HG03442 (cell line): ENCODE measurements at regions not wholly inside any gene's neighbourhood (a gene's known extent, or its start where the extent isn't known, plus 50 kb on each side); places are given as distances from the start of the nearest gene placed in this dataset.
A peak's percentile ranks its signal among the peaks of the same experiment; 100 is the strongest.
"Not testable (repeated sequence)": the region's sequence is repeated elsewhere in the genome, so short reads cannot be mapped to it uniquely, and the experiment has no call there.

Experiments used
- ATAC-seq: cut with Tn5 transposase; IDR thresholded peaks from one replicate; pipeline ENCODE4 v1.9.1; 2021; ENCODE audit warnings: mild to moderate bottlenecking, moderate library complexity; ENCODE audit not compliant: unreplicated experiment

GRCh38 chr20:47406849-47407682 is 50.6 kb upstream of the ZMYND8 start:
- no peak for ATAC-seq

GRCh38 chr20:47411161-47411560 is 54.7 kb upstream of the ZMYND8 start:
- ATAC-seq, result no peak

- ATAC-seq, result no peak
These were observed 55.6 kb upstream of the ZMYND8 start for GRCh38 chr20:47412083-47412482.

DNA sequence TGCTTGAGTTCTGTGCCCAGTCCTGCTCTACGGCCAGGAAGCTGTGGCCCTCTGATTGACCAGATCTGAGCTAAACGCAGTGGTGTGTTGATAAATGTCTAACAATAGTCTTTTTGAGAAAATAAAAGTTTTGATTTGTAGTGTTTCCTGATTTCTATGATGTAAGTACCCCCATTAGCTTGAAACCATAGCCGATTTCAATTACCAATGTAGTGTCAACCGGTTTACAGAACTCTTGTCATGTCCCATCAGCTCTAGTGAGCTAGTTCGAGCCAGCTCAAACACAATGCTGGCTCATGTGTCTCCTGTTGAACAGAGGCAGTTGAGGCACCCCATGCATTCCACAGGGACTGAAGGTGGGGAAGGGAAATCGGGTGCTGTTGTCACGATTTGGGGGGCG is 56.7 kb upstream of the ZMYND8 start:
- no peak for ATAC-seq

- no peak for ATAC-seq
These were observed 61.0 kb upstream of the ZMYND8 start for GRCh38 chr20:47417245-47418068.

DNA sequence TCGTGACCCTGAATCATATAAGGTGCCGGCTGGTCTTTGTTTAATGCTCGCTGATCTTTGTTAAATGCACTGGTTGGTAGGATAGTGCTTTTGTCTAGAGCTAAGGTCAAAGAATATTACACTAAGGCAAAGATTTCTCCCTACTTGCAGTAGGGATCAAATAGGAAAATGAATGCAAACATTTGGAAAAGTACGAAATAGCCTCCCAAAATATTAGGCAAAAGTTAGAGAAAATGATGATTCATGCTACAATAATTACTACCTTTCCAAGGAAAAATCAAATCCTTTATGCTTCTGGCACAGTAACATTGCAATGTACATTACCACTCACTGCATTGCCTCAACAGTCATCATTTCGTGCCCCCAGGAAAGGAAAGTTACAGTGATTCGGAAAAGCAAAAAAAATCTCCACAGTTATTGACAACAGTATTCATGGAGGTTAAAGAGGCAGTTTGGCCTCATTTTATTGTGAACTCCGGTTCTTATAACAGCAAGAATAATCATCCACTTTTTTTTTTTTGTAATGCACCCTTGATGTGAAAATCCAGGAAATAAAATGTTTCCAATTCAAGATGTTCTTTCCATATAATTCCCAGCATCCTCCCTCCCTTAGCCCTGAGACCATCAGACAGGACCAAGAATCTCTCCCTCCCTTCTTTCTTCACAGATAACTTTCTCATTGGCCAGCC is 61.7 kb upstream of the ZMYND8 start:
- ATAC-seq, result no peak

DNA sequence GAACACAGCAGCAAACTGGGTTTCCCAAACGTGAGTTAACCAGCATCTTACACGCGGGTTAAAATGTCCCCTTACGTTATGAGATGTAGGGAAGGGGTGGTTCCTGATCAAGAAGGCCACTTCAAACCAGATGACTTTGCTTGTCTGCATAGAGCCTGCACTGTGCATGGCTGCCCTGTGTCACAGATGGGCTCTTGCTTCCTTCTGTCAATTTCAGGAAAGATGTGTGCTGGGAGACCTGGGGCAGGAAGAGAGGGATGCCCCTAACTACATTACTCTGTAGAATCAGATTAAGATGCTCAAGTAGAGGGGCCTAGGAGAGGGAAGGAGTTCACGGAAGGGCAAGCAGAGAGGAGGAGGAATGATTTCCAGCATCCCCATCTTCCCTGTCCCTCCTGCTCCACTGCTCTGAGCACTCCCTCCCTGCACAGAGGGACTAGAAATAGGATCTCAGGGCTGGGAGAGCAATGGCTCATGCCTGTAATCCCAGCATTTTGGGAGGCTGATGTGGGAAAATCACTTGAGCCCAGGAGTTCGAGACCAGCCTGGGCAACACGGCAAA is 63.5 kb upstream of the ZMYND8 start:
- ATAC-seq, result no peak

GRCh38 chr20:47421076-47421475 is 64.6 kb upstream of the ZMYND8 start:
- ATAC-seq, result no peak

DNA sequence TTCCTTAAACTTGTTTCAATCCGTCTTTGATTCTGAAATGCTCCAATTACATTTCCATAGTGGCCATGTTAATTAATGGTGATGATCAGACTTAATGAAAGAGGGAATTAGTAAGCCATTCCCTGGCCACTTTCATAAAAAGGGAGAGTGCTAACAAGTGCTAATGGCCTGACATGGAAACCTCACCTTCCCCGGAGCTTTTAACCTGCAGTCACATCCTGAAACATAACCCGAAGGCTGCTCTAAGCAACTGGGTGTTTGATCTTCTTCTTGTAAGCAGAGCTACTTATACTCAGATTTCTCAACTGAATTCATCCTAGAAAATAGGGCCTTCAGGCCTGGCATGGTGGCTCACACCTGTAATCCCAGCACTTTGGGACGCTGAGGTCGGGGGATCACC is 67.1 kb upstream of the ZMYND8 start:
- ATAC-seq, result no peak

DNA sequence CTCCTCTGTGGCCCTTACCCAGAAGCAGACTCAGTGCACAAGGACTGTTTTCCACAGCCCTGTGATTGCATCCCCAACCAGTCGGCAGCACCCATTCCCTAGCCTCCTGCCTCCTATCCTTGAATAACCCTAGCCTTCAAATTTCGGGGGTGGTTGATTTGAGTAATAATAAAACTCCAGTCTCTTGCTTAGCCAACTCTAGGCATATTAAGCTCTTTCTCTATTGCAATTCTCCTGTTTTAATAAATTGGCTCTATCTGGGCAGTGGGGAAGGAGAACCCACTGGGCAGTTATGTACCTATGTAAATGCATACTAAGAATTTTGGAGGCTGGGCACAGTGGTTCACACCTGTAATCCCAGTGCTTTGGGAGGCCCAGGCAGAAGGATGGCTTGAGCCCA is 70.6 kb upstream of the ZMYND8 start:
- ATAC-seq, result no peak

- no peak for ATAC-seq
These were observed 71.2 kb upstream of the ZMYND8 start for GRCh38 chr20:47427746-47428145.

- no peak for ATAC-seq
These were observed 71.7 kb upstream of the ZMYND8 start for GRCh38 chr20:47428164-47428563.

GRCh38 chr20:47428851-47429336 is 72.4 kb upstream of the ZMYND8 start:
- ATAC-seq, result no peak

GRCh38 chr20:47429409-47429808 is 72.3 kb upstream of the NCOA3 start:
- no peak for ATAC-seq

GRCh38 chr20:47430862-47431588 is 70.7 kb upstream of the NCOA3 start:
- no peak for ATAC-seq

DNA sequence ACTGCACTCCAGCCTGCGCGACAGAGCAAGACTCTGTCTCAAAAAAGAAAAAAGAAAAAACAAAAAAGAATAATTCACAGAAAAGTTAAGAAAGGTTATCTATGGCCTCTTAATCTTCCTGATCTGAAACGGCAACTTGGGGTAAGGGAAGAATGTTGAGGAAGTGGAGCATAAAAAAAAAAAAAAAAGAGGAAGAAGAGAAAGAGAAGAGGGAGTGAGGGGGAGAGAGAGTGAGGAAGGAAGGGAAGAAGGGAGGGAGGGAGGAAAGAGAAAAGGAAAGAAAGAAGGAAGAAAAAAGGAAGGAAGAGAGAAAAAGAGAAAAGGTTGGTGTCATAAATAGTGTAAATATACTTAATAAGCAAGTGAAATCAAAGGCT is 68.9 kb upstream of the NCOA3 start:
- ATAC-seq, result no peak

GRCh38 chr20:47434128-47434779 is 67.4 kb upstream of the NCOA3 start:
- not testable (repeated sequence) for ATAC-seq

DNA sequence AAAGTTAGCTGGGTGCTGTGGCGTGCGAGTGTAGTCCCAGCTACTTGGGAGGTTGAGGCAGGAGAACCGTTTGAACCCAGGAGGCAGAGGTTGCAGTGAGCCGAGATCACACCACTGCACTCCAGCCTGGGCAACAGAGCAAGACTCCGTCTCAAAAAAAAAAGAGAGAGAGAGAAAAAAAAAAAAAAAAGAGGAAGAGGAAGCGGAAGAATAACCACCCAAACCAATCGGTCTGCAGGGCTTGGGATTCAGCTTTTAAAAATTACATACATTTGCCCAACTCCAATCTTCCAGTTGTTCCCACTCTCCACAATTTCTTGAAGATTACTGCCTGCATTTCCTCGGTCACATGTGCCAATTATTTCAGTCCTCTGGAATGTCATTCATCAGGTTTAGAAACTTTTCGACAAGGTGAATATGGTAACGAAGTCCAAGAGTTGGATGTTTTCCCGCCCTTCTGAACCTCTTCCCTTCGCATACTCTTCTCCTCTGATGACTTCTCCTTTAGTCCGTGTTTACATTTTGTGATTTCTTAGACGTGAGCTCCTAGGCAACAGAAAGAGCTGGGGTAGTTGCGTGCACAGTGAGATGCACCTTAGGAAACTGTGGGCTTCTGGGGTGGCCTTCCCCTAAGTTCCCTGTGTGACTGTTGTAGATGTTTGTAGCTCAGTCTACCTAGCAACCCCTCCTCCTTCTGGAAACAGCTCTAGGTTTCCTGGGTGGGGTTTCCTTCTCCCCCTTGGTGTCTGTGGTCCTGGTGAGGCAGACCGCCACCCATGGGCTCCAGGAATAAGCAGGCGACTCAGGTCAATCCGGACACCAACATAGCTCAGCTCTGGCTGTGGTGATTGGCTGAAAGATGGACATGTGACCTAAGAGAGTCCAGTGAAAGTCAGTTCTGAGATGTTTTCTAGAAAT is 63.0 kb upstream of the NCOA3 start:
- peak; percentile 46 for ATAC-seq
